ENCODE measurements at regions not wholly inside any gene's neighbourhood (a gene's known extent, or its start where the extent isn't known, plus 50 kb on each side); places are given as distances from the start of the nearest gene placed in this dataset.

GRCh38 chr6:92231171-92231701, 1188.1 kb downstream of the EPHA7 start:
- TF ChIP-seq POLR2A (IDR thresholded peaks at IDR 0.05): no peak
- no peak for TF ChIP-seq CTCF (IDR thresholded peaks at IDR 0.05)
